ENCODE measurements at regions not wholly inside any gene's neighbourhood (a gene's known extent, or its start where the extent isn't known, plus 50 kb on each side); places are given as distances from the start of the nearest gene placed in this dataset.
A peak's percentile ranks its signal among the peaks of the same experiment; 100 is the strongest.

GRCh38 chr3:14252321-14253021 lies 73.9 kb downstream of the LSM3 start:
- H3K27ac ChIP-seq, result no peak overlapping the region
- in situ Hi-C loops (cut with MboI; ENCODE audit: low pct_ligation_motif_present in 1 of 4, low pct_unique_long_range_greater_than_20kb in 1 of 4, low sequenced_read_pairs in 3 of 4), result no loop called here
- H3K4me1 ChIP-seq, result peaks cover 0 to 6% (median 0%) of the 10 kb centered on the region in 4 donors
- H3K4me3 ChIP-seq, result no peak overlapping the region
- WGBS, 2 donors (ENCODE audit: low coverage in 1 of 2), result 86 to 88% methylated on average over 8 to 11 of the region's 11 CpGs
- intact Hi-C loops (cut with DNase I; ENCODE audit: low total_unique reads), result no loop called here
- H3K9me3 ChIP-seq, result no peaks in the 10 kb centered on the region
- DNase-seq, result no peak
- TF ChIP-seq EP300 (IDR thresholded peaks at IDR 0.05; ENCODE audit: low read depth) (no peak), POLR2AphosphoS5 (IDR thresholded peaks at IDR 0.05) (no peak), CTCF (IDR thresholded peaks at IDR 0.05) (no peak), POLR2A (IDR thresholded peaks at IDR 0.05) (no peak)
- H3K27me3 ChIP-seq, result no peaks in the 10 kb centered on the region
- H3K36me3 ChIP-seq, result no peaks in the 10 kb centered on the region

- Histone ChIP-seq H3K4me3 (no peak overlapping the region), H3K27me3 (no peaks in the 10 kb centered on the region), H3K36me3 (no peaks in the 10 kb centered on the region), H3K9me3 (no peaks in the 10 kb centered on the region), H3K27ac (no peak overlapping the region), H3K4me1 (peaks cover 0 to 6% (median 0%) of the 10 kb centered on the region in 4 donors)
- intact Hi-C loops (cut with DNase I; ENCODE audit: low total_unique reads), result no loop called here
- peak; percentile 37 for DNase-seq
- TF ChIP-seq POLR2AphosphoS5 (IDR thresholded peaks at IDR 0.05), result peak in 1 of 3 donors; percentile 7
- no peak for TF ChIP-seq EP300 (IDR thresholded peaks at IDR 0.05; ENCODE audit: low read depth)
- in situ Hi-C loops (cut with MboI; ENCODE audit: low pct_ligation_motif_present in 1 of 4, low pct_unique_long_range_greater_than_20kb in 1 of 4, low sequenced_read_pairs in 3 of 4), result no loop called here
- 57 to 77% methylated on average over 3 to 11 of the region's 11 CpGs for WGBS, 2 donors (ENCODE audit: low coverage in 1 of 2)
Measured at GRCh38 chr3:14253022-14253706, 74.5 kb downstream of the LSM3 start.

GRCh38 chr3:14253707-14254382 lies 75.2 kb downstream of the LSM3 start:
- no peak for TF ChIP-seq POLR2AphosphoS5 (IDR thresholded peaks at IDR 0.05)
- no peak for TF ChIP-seq POLR2A (IDR thresholded peaks at IDR 0.05)
- TF ChIP-seq CTCF (IDR thresholded peaks at IDR 0.05), result no peak
- TF ChIP-seq EP300 (IDR thresholded peaks at IDR 0.05; ENCODE audit: low read depth), result no peak
- no peaks in the 10 kb centered on the region for H3K36me3 ChIP-seq
- H3K27me3 ChIP-seq, result no peaks in the 10 kb centered on the region
- intact Hi-C loops (cut with DNase I; ENCODE audit: low total_unique reads), result no loop called here
- no peak for DNase-seq
- in situ Hi-C loops (cut with MboI; ENCODE audit: low pct_ligation_motif_present in 1 of 4, low pct_unique_long_range_greater_than_20kb in 1 of 4, low sequenced_read_pairs in 3 of 4), result no loop called here
- no peak overlapping the region for H3K27ac ChIP-seq
- 90% methylated on average over 4 of the region's 4 CpGs; no CpG with 5 or more reads in 1 of the 2 donors for WGBS, 2 donors (ENCODE audit: low coverage in 1 of 2)
- no peaks in the 10 kb centered on the region for H3K9me3 ChIP-seq
- peaks cover 0 to 6% (median 0%) of the 10 kb centered on the region in 4 donors for H3K4me1 ChIP-seq
- H3K4me3 ChIP-seq, result no peak overlapping the region

- in situ Hi-C loops (cut with MboI; ENCODE audit: low pct_ligation_motif_present in 1 of 4, low pct_unique_long_range_greater_than_20kb in 1 of 4, low sequenced_read_pairs in 3 of 4) (no loop called here), intact Hi-C loops (cut with DNase I; ENCODE audit: low total_unique reads) (no loop called here)
- no peaks in the 10 kb centered on the region for H3K9me3 ChIP-seq
- no peak overlapping the region for H3K4me3 ChIP-seq
- TF ChIP-seq POLR2A (IDR thresholded peaks at IDR 0.05), result no peak
- no peak for TF ChIP-seq CTCF (IDR thresholded peaks at IDR 0.05)
- TF ChIP-seq POLR2AphosphoS5 (IDR thresholded peaks at IDR 0.05), result no peak
- no peak for TF ChIP-seq EP300 (IDR thresholded peaks at IDR 0.05; ENCODE audit: low read depth)
- H3K27ac ChIP-seq, result no peak overlapping the region
- H3K4me1 ChIP-seq, result peaks cover 0 to 6% (median 0%) of the 10 kb centered on the region in 4 donors
- 90 to 91% methylated on average over 6 to 9 of the region's 9 CpGs for WGBS, 2 donors (ENCODE audit: low coverage in 1 of 2)
- no peak for DNase-seq
- H3K27me3 ChIP-seq, result no peaks in the 10 kb centered on the region
- H3K36me3 ChIP-seq, result no peaks in the 10 kb centered on the region
Measured at GRCh38 chr3:14254812-14255702, 76.4 kb downstream of the LSM3 start.
